ENCODE measurements at regions not wholly inside any gene's neighbourhood (a gene's known extent, or its start where the extent isn't known, plus 50 kb on each side); places are given as distances from the start of the nearest gene placed in this dataset.

DNA sequence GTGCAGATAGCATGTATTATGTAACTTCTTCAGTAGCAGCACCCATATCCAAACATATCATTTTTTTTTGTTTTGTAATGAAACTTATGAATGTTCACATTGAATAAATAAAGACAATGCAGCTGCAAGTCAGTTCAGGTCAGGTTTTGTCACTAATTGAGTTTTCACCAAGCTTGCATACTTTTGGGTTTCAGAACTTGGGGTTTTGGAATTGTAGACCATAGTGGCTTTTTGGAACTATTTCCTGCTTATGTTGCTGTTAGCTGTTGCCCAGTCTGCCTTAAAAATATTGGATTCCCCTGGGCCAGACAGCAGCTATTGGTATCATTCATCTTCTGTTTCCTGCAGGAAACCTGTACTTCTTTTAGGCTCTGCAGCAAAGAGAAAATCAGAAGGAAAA, 113.4 kb upstream of the LIMCH1 start:
- H3K27ac ChIP-seq (ENCODE audit: insufficient read depth, low read depth, low read length) = no peak overlapping the region
- no peak overlapping the region for H2AFZ ChIP-seq (ENCODE audit: low read depth, low read length)
- H3K4me3 ChIP-seq (replicated peaks in 1 of 3; ENCODE audit: insufficient read depth in 1 of 3, low read depth in 1 of 3, low read length in 3 of 3) = no peak overlapping the region
- CTCF ChIA-PET = interaction anchor here (0.6 to 1.3 kb wide), 2 partner anchors 20 to 219 kb away, joined by 3 to 4 read pairs; no protein-coding TSS in a partner anchor
- BruUV-seq (replicated peaks) = no TSS peak
- no peak overlapping the region for H3K9ac ChIP-seq (replicated peaks; ENCODE audit: extremely low read depth, insufficient read depth, low read length)
- H3K4me1 ChIP-seq (ENCODE audit: control insufficient read depth, extremely low read depth, insufficient read depth, low read length) = peaks cover 37% of the 10 kb centered on the region
- dilution Hi-C loops (cut with MboI; ENCODE audit: extremely low pct_ligation_motif_present, low sequenced_read_pairs) (no loop called here), intact Hi-C loops (cut with micrococcal nuclease) (no loop called here)
- H3K9me1 ChIP-seq (replicated peaks; ENCODE audit: control insufficient read depth, extremely low read depth, insufficient read depth, low read length) = no peaks in the 10 kb centered on the region
- POLR2A ChIA-PET = no interaction called here
- H3K27me3 ChIP-seq (ENCODE audit: control insufficient read depth in 2 of 2, insufficient read depth in 2 of 2, low read length in 2 of 2) = peaks cover 13 to 30% of the 10 kb centered on the region in 2 experiments
- TF ChIP-seq JUN (IDR thresholded peaks at IDR 0.05; ENCODE audit: borderline replicate concordance, insufficient read depth, insufficient read length, low read depth) (no peak), MYC (IDR thresholded peaks at IDR 0.05; ENCODE audit: low read depth, low read length) (no peak), POLR2A (IDR thresholded peaks at IDR 0.05; ENCODE audit: low read depth, low read length) (no peak), CTCF (IDR thresholded peaks at IDR 0.05; ENCODE audit: extremely low read depth in 1 of 2, insufficient read depth in 1 of 2, low read depth in 1 of 2, low read length in 2 of 2) (no peak), POLR2AphosphoS5 (IDR thresholded peaks at IDR 0.05; ENCODE audit: insufficient read depth, low read depth, low read length) (no peak), GATA2 (IDR thresholded peaks at IDR 0.05; ENCODE audit: insufficient read depth, insufficient read length, low read depth, low read length) (no peak), FOS (IDR thresholded peaks at IDR 0.05; ENCODE audit: borderline replicate concordance, insufficient read depth, low read length) (no peak), EZH2 (IDR thresholded peaks at IDR 0.05; ENCODE audit: borderline replicate concordance, low read depth, low read length, severe bottlenecking) (no peak)
- TF ChIP-seq, protein P1, sequence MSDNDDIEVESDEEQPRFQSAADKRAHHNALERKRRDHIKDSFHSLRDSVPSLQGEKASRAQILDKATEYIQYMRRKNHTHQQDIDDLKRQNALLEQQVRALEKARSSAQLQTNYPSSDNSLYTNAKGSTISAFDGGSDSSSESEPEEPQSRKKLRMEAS (IDR thresholded peaks at IDR 0.05; ENCODE audit: insufficient read depth, insufficient read length) = no peak
- DNase-seq (ENCODE audit: low read depth, low spot score) = peak; percentile 62
- FAIRE-seq = peak; percentile 33
- no peaks in the 10 kb centered on the region for H3K79me2 ChIP-seq (ENCODE audit: control insufficient read depth, insufficient read depth, low read length)
- no peak overlapping the region for H3K4me2 ChIP-seq (ENCODE audit: insufficient read depth, low read length)
- H3K9me3 ChIP-seq (replicated peaks; ENCODE audit: control insufficient read depth, insufficient read depth, low read length) = no peaks in the 10 kb centered on the region
- H3K36me3 ChIP-seq (ENCODE audit: control insufficient read depth in 2 of 2, extremely low read depth in 1 of 2, insufficient read depth in 2 of 2, low read length in 2 of 2) = no peaks in the 10 kb centered on the region
- no peaks in the 10 kb centered on the region for H4K20me1 ChIP-seq (replicated peaks; ENCODE audit: control insufficient read depth, extremely low read depth, insufficient read depth, low read length)

All from endothelial cell of umbilical vein (primary cell).